ENCODE measurements at regions not wholly inside any gene's neighbourhood (a gene's known extent, or its start where the extent isn't known, plus 50 kb on each side); places are given as distances from the start of the nearest gene placed in this dataset.
A peak's percentile ranks its signal among the peaks of the same experiment; 100 is the strongest.

- DNase-seq (no peak), ATAC-seq (no peak)
- no peaks in the 10 kb centered on the region for H3K27me3 ChIP-seq
- H3K9me3 ChIP-seq, result no peaks in the 10 kb centered on the region
- no peaks in the 10 kb centered on the region for H3K4me1 ChIP-seq
- no peak overlapping the region for H3K27ac ChIP-seq
- H3K36me3 ChIP-seq, result no peaks in the 10 kb centered on the region
- intact Hi-C loops (cut with DNase I), result no loop called here
- H3K4me3 ChIP-seq, result no peak overlapping the region
- no peak for TF ChIP-seq CTCF (IDR thresholded peaks at IDR 0.05)
These were observed 82.2 kb upstream of the WDR72 start for GRCh38 chr15:53841651-53842050.

- DNase-seq (no peak), ATAC-seq (no peak)
- no peak for TF ChIP-seq CTCF (IDR thresholded peaks at IDR 0.05)
- Histone ChIP-seq H3K27ac (no peak overlapping the region), H3K4me1 (no peaks in the 10 kb centered on the region), H3K27me3 (no peaks in the 10 kb centered on the region), H3K36me3 (no peaks in the 10 kb centered on the region), H3K4me3 (no peak overlapping the region), H3K9me3 (no peaks in the 10 kb centered on the region)
- intact Hi-C loops (cut with DNase I), result no loop called here
These were observed 81.2 kb upstream of the WDR72 start for GRCh38 chr15:53840681-53841080.

GRCh38 chr15:53837263-53837662 lies 77.8 kb upstream of the WDR72 start:
- H3K36me3 ChIP-seq, result no peaks in the 10 kb centered on the region
- H3K4me3 ChIP-seq, result no peak overlapping the region
- ATAC-seq (peak; percentile 93), DNase-seq (peak; percentile 72)
- no peaks in the 10 kb centered on the region for H3K27me3 ChIP-seq
- no peaks in the 10 kb centered on the region for H3K4me1 ChIP-seq
- peak; percentile 6 for TF ChIP-seq CTCF (IDR thresholded peaks at IDR 0.05)
- H3K27ac ChIP-seq, result no peak overlapping the region
- intact Hi-C loops (cut with DNase I), result no loop called here
- no peaks in the 10 kb centered on the region for H3K9me3 ChIP-seq

GRCh38 chr15:53836618-53837017 lies 77.2 kb upstream of the WDR72 start:
- Histone ChIP-seq H3K27ac (no peak overlapping the region), H3K4me1 (no peaks in the 10 kb centered on the region), H3K27me3 (no peaks in the 10 kb centered on the region), H3K36me3 (no peaks in the 10 kb centered on the region), H3K9me3 (no peaks in the 10 kb centered on the region), H3K4me3 (no peak overlapping the region)
- intact Hi-C loops (cut with DNase I), result no loop called here
- no peak for TF ChIP-seq CTCF (IDR thresholded peaks at IDR 0.05)
- DNase-seq (no peak), ATAC-seq (peak; percentile 51)

DNA sequence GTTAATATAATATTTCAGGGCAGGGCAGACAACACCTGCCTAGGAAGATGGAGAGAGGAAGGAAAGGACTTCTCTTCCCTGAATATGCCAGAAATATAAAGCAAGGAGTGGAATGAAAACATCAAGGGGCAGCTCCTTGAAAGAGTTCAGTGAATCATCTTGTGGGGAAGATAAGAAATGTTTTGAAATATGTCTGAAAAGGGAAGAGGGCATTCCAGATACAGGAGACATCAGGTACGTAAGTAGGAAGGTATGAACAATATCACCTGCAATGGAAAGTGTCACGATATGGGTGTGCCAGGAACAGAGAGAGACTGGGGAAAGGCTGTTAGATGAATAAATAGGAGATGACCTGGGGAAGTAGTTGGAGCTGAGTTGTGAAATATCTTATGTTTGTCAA lies 75.8 kb upstream of the WDR72 start:
- DNase-seq, result no peak
- intact Hi-C loops (cut with DNase I), result no loop called here
- TF ChIP-seq CTCF (IDR thresholded peaks at IDR 0.05), result no peak

GRCh38 chr15:53834214-53834613 lies 74.8 kb upstream of the WDR72 start:
- TF ChIP-seq CTCF (IDR thresholded peaks at IDR 0.05), result no peak
- H3K27ac ChIP-seq, result no peak overlapping the region

More for the DNA sequence above, 75.8 kb upstream of the WDR72 start:
- ATAC-seq, result no peak
- Histone ChIP-seq H3K4me3 (no peak overlapping the region), H3K27ac (no peak overlapping the region), H3K9me3 (no peaks in the 10 kb centered on the region), H3K27me3 (no peaks in the 10 kb centered on the region), H3K36me3 (no peaks in the 10 kb centered on the region), H3K4me1 (no peaks in the 10 kb centered on the region)

More at GRCh38 chr15:53834214-53834613, 74.8 kb upstream of the WDR72 start:
- ATAC-seq, result no peak
- Histone ChIP-seq H3K36me3 (no peaks in the 10 kb centered on the region), H3K9me3 (no peaks in the 10 kb centered on the region), H3K4me3 (no peak overlapping the region), H3K4me1 (no peaks in the 10 kb centered on the region), H3K27me3 (no peaks in the 10 kb centered on the region)
- no peak for DNase-seq
- intact Hi-C loops (cut with DNase I), result no loop called here

Measured in upper lobe of right lung (tissue), 1 donor.